GM13977 (cell line): ENCODE measurements at regions not wholly inside any gene's neighbourhood (a gene's known extent, or its start where the extent isn't known, plus 50 kb on each side); places are given as distances from the start of the nearest gene placed in this dataset.

Experiments
- DNase-seq: peaks from one replicate; pipeline ENCODE4 v3.0.0; 2012; ENCODE audit warnings: low spot score
- in situ Hi-C: fragments of 300-500 bp; cut with MboI; formaldehyde crosslinking; loops from one replicate; pipeline ENCODE4 v1.12.0; 2022; ENCODE audit warnings: low sequenced_read_pairs, low pct_unique_long_range_greater_than_20kb, mixed read lengths, inconsistent platforms; ENCODE audit not compliant: unreplicated experiment
- TF ChIP-seq, protein P1 (sequence below): IDR thresholded peaks from 2 replicates; pipeline ENCODE4 v1.5.1; 2012; ENCODE audit warnings: mild to moderate bottlenecking, control low read depth; ENCODE audit not compliant: insufficient read depth; ENCODE audit errors: extremely low read depth, missing control alignments

DNA sequence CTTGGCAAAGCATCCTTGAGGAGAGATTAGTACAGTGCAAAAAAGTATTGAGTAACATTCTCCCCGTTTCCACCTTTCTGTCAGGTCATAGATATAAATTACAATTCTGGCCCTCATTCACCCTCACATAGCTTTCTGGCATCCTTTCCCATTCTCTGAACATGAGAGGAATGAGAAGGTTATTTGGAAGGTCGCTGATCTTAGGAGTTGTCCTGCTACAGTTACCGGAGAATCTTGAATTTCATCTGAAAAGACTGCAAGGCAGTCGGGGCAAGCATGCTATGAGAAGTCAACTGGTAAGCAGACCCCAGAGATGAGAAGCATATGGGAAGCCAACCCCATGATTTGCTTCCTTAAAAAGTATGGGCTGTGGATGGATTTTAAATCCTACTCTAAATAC, 166.7 kb upstream of the CENPW start:
- in situ Hi-C loops = no loop called here
- TF ChIP-seq, protein P1, sequence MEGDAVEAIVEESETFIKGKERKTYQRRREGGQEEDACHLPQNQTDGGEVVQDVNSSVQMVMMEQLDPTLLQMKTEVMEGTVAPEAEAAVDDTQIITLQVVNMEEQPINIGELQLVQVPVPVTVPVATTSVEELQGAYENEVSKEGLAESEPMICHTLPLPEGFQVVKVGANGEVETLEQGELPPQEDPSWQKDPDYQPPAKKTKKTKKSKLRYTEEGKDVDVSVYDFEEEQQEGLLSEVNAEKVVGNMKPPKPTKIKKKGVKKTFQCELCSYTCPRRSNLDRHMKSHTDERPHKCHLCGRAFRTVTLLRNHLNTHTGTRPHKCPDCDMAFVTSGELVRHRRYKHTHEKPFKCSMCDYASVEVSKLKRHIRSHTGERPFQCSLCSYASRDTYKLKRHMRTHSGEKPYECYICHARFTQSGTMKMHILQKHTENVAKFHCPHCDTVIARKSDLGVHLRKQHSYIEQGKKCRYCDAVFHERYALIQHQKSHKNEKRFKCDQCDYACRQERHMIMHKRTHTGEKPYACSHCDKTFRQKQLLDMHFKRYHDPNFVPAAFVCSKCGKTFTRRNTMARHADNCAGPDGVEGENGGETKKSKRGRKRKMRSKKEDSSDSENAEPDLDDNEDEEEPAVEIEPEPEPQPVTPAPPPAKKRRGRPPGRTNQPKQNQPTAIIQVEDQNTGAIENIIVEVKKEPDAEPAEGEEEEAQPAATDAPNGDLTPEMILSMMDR = no peak

GRCh38 chr6:126174697-126175096, 165.2 kb upstream of the CENPW start:
- TF ChIP-seq, protein P1 = no peak
- no peak for DNase-seq
- in situ Hi-C loops = loop anchor here (25.0 kb wide), 1 partner anchor 488 kb away; no protein-coding TSS in a partner anchor

More for the DNA sequence above, 166.7 kb upstream of the CENPW start:
- no peak for DNase-seq

DNA sequence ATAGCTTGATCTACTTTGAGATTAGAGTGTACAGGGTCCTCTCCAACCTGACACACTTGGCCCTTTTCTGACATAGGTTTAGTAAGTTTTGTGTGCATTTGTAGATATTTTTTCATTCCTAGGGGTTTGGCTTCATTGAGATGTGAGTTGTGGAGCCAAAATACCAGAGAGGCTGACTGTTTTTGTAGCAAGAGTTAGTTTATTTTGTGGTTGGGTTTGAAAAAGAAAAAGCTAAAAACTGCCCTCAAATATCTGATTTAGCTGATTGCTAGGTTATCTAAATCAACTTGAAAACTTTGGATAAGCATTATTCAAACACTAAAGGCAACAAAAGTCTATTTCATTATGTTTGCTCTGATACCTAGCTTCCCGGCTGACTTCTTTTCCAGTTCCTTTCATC, 164.7 kb upstream of the CENPW start:
- TF ChIP-seq, protein P1 = no peak
- in situ Hi-C loops = loop anchor here (25.0 kb wide), 1 partner anchor 487 kb away; no protein-coding TSS in a partner anchor
- no peak for DNase-seq

- no peak for DNase-seq
Observed at GRCh38 chr6:126176282-126176681, 163.6 kb upstream of the CENPW start.

DNA sequence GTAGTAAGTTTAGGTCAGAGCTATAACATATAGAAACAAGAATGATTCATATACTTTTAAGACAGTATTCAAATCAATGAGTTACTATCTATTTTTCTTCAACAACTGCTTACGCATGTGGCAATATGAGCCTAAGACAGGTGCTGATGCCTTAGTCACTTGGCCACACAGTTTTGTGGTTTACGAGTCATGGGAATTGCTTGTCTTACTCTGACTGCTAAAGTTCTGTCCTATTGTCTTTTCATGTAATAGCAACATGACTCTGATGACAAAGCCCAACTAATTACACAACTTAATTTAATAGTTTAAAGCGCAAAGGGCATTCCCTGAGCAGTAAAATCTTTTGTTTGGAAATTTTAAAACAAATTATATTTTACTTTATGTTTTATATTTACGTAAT, 159.3 kb upstream of the CENPW start:
- TF ChIP-seq, protein P1 = no peak
- in situ Hi-C loops = loop anchor here (25.0 kb wide), 1 partner anchor 482 kb away; no protein-coding TSS in a partner anchor
- peak; percentile 12 for DNase-seq

More at GRCh38 chr6:126176282-126176681, 163.6 kb upstream of the CENPW start:
- in situ Hi-C loops = loop anchor here (25.0 kb wide), 1 partner anchor 486 kb away; no protein-coding TSS in a partner anchor
- TF ChIP-seq, protein P1 = peak; percentile 48

DNA sequence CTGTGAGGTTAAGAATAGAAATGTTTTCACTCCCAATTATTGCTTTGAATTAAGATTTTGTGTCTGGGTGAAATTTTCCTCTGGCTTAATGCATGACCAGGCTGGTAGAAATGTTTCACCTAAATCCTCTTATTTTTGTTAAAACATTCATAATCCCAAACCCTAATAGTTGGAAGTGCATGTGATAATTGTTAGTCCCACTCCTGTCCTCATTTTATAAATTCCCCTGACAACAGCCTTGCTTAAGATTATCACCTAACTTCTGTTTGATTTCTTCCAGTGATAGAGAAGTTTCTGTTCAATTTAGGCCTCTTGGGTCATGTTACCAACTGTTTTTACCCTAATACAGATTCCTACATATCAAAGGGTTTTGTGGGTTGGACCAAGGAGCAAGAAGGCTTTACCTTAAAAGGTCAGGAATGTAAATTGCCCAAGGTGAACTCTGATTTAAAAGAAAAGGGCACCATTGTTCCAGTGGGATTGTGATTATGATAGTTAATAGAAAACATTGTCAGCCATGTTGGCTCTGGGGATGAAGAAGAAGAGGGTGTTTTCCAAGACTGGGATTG, 158.7 kb upstream of the CENPW start:
- in situ Hi-C loops = loop anchor here (25.0 kb wide), 1 partner anchor 481 kb away; no protein-coding TSS in a partner anchor
- no peak for DNase-seq
- TF ChIP-seq, protein P1 = no peak
